ENCODE measurements at regions not wholly inside any gene's neighbourhood (a gene's known extent, or its start where the extent isn't known, plus 50 kb on each side); places are given as distances from the start of the nearest gene placed in this dataset.

DNA sequence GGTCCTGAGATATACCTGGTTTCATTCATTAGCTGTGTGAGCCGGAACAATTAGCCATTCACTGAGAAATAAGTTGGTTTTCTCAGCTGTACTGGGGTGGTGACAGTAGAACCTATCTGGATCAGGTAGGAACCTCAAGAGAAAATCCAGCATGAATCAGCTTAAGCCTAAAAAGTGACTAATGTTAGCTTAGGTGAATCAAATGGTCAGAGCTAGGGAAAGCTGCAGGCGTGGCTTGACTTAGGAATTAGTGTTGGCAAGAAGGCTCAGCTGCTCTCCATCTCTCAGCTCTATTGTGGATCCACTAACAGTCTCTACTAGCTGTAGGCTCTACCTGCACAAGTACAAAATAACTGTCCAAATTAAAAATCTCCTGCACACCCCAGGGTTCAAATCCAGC is 1025.5 kb downstream of the RAB28 start:
- Histone ChIP-seq H3K9me3 (peaks cover 0 to 41% (median 4%) of the 10 kb centered on the region in 8 donors), H3K27ac (no peak overlapping the region), H3K36me3 (no peaks in the 10 kb centered on the region), H3K4me3 (no peak overlapping the region), H3K4me1 (no peaks in the 10 kb centered on the region), H3K27me3 (replicated peaks in 1 of 7) (no peaks in the 10 kb centered on the region)
- no peak for DNase-seq
- intact Hi-C loops (cut with DNase I; ENCODE audit: low total_unique reads), result no loop called here
- WGBS, 5 donors, result 76 to 90% (median 80%) methylated on average over 2 of the region's 2 CpGs
- TF ChIP-seq, protein P1, sequence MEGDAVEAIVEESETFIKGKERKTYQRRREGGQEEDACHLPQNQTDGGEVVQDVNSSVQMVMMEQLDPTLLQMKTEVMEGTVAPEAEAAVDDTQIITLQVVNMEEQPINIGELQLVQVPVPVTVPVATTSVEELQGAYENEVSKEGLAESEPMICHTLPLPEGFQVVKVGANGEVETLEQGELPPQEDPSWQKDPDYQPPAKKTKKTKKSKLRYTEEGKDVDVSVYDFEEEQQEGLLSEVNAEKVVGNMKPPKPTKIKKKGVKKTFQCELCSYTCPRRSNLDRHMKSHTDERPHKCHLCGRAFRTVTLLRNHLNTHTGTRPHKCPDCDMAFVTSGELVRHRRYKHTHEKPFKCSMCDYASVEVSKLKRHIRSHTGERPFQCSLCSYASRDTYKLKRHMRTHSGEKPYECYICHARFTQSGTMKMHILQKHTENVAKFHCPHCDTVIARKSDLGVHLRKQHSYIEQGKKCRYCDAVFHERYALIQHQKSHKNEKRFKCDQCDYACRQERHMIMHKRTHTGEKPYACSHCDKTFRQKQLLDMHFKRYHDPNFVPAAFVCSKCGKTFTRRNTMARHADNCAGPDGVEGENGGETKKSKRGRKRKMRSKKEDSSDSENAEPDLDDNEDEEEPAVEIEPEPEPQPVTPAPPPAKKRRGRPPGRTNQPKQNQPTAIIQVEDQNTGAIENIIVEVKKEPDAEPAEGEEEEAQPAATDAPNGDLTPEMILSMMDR (IDR thresholded peaks at IDR 0.05 in 8 of 11, conservative IDR thresholded peaks at IDR 0.05 in 3 of 11), result no peak
- no peak for TF ChIP-seq POLR2AphosphoS5 (IDR thresholded peaks at IDR 0.05)
- no peak for TF ChIP-seq POLR2A (IDR thresholded peaks at IDR 0.05)

DNA sequence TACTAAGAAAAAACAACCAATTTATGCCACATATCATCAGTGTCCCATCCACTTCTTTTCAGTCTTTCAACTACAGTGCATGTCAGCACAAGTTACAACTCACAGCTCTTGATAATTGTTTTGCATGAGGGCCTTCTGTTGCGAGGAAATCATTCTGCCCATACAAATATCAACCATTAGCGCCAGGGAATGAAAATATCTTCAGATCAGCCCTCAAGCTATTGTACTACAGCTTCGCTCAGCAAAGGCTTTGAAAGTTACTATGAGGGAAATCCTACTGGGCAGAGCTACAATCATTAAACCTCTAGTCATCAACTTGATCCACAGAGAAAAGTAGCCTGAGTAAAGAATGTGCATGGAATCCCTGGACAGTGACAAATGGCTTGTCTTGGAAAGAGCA is 1023.6 kb upstream of the HS3ST1 start:
- Histone ChIP-seq H3K4me1 (no peaks in the 10 kb centered on the region), H3K36me3 (no peaks in the 10 kb centered on the region), H3K27ac (no peak overlapping the region), H3K9me3 (peaks cover 0 to 55% (median 29%) of the 10 kb centered on the region in 8 donors), H3K27me3 (replicated peaks in 1 of 7) (no peaks in the 10 kb centered on the region), H3K4me3 (no peak overlapping the region)
- intact Hi-C loops (cut with DNase I; ENCODE audit: low total_unique reads), result no loop called here
- WGBS, 5 donors, result 72 to 84% (median 77%) methylated on average over 3 of the region's 3 CpGs
- TF ChIP-seq POLR2A (IDR thresholded peaks at IDR 0.05) (no peak), POLR2AphosphoS5 (IDR thresholded peaks at IDR 0.05) (no peak)
- TF ChIP-seq, protein P1 (IDR thresholded peaks at IDR 0.05 in 8 of 11, conservative IDR thresholded peaks at IDR 0.05 in 3 of 11), result no peak
- DNase-seq, result no peak

DNA sequence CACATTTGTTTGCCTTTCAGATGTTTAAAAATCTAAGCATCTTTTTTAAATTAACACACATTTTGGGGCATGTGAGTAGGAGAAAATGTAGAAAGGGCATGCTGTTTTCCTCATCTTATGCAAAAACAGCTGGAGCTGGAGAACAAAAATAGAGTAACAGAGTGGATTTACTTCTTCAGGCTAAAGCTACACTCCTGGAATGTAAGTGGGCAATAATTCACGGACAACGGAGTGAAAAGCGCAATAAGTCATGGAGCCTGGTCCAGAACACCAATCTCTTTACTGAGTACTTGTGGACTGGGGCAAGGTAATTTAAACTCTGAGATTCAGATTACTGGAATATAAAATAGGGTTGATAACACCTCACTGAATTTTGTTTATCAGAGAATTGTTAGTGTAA is 1018.8 kb upstream of the HS3ST1 start:
- intact Hi-C loops (cut with DNase I; ENCODE audit: low total_unique reads), result no loop called here
- H3K9me3 ChIP-seq, result peaks cover 0 to 38% (median 28%) of the 10 kb centered on the region in 8 donors
- H3K36me3 ChIP-seq, result no peaks in the 10 kb centered on the region
- no peak overlapping the region for H3K27ac ChIP-seq
- no peak overlapping the region for H3K4me3 ChIP-seq
- DNase-seq, result no peak
- no peaks in the 10 kb centered on the region for H3K4me1 ChIP-seq
- no peak for TF ChIP-seq POLR2AphosphoS5 (IDR thresholded peaks at IDR 0.05)
- TF ChIP-seq POLR2A (IDR thresholded peaks at IDR 0.05), result no peak
- TF ChIP-seq, protein P1 (IDR thresholded peaks at IDR 0.05 in 8 of 11, conservative IDR thresholded peaks at IDR 0.05 in 3 of 11), result no peak
- WGBS, 5 donors, result 54 to 85% (median 80%) methylated on average over 3 of the region's 3 CpGs
- no peaks in the 10 kb centered on the region for H3K27me3 ChIP-seq (replicated peaks in 1 of 7)

DNA sequence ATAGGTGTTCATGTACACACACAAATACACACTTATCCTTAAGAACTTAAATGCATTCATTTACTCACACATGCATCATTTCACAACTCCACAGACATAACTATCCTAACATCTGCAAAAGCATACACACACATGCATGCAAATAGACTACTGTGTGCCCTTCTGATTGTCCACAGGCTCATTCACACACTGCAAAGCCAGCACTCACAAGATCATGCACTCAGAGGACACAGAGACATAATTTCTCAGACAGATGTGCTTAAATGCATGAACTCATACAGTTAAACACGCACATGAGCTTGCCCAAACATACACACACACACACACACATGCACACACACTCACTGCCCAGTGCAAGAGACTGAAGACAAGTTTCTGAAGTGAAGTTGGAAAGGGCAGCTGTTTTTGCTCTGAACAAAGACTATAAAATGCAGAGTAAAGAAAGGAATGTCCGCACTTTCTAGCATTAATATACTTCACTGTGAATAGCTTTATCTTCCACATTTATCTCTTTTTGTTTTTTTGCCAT is 1018.0 kb upstream of the HS3ST1 start:
- DNase-seq, result no peak
- WGBS, 5 donors, result 58 to 82% (median 60%) methylated on average over 2 of the region's 2 CpGs

More for the DNA sequence above, 1018.0 kb upstream of the HS3ST1 start:
- Histone ChIP-seq H3K36me3 (no peaks in the 10 kb centered on the region), H3K27ac (no peak overlapping the region), H3K4me1 (no peaks in the 10 kb centered on the region), H3K4me3 (no peak overlapping the region), H3K9me3 (peaks cover 0 to 32% (median 24%) of the 10 kb centered on the region in 8 donors), H3K27me3 (replicated peaks in 1 of 7) (no peaks in the 10 kb centered on the region)
- intact Hi-C loops (cut with DNase I; ENCODE audit: low total_unique reads), result no loop called here
- TF ChIP-seq POLR2A (IDR thresholded peaks at IDR 0.05) (no peak), POLR2AphosphoS5 (IDR thresholded peaks at IDR 0.05) (no peak)
- TF ChIP-seq, protein P1 (IDR thresholded peaks at IDR 0.05 in 8 of 11, conservative IDR thresholded peaks at IDR 0.05 in 3 of 11), result no peak
